Transverse colon (tissue), 4 donors: ENCODE measurements at regions not wholly inside any gene's neighbourhood (a gene's known extent, or its start where the extent isn't known, plus 50 kb on each side); places are given as distances from the start of the nearest gene placed in this dataset.

Source experiments
- CTCF ChIP-seq, 5 experiments: fragments of 200-600 bp in 3 of 5; fragments of 450-650 bp in 2 of 5; sonication (generic) in 3 of 5; IDR thresholded peaks; 1 replicate in 2 of 5; 2 replicates in 3 of 5; pipeline ENCODE4 v1.5.1; 2016 to 2017; ENCODE audit warnings: antibody characterized with exemption in 5 of 5, inconsistent platforms in 3 of 5, mild to moderate bottlenecking in 2 of 5, moderate library complexity in 1 of 5
- POLR2A ChIP-seq: fragments of 450-650 bp; IDR thresholded peaks from one replicate; pipeline ENCODE4 v1.6.1; 2016; ENCODE audit warnings: antibody characterized with exemption, mild to moderate bottlenecking, moderate library complexity
- POLR2AphosphoS5 ChIP-seq, 3 donors: sonication (generic); formaldehyde crosslinking; IDR thresholded peaks; one replicate each; pipeline ENCODE4 v1.6.1; 2016; ENCODE audit warnings: antibody characterized with exemption in 3 of 3

- no peak for TF ChIP-seq CTCF (IDR thresholded peaks at IDR 0.05)
- TF ChIP-seq POLR2AphosphoS5 (IDR thresholded peaks at IDR 0.05), result no peak
- no peak for TF ChIP-seq POLR2A
Measured at GRCh38 chr10:128884496-128885072, 582.5 kb upstream of the MGMT start.
